Astrocyte of the spinal cord (primary cell): ENCODE measurements at regions not wholly inside any gene's neighbourhood (a gene's known extent, or its start where the extent isn't known, plus 50 kb on each side); places are given as distances from the start of the nearest gene placed in this dataset.
A peak's percentile ranks its signal among the peaks of the same experiment; 100 is the strongest.

Experiments used
- DNase-seq: peaks from one replicate; pipeline ENCODE4 v3.0.0; 2011; ENCODE audit warnings: low read depth, low spot score
- H3K4me3 ChIP-seq: 2 replicates; pipeline ENCODE4 v1.5.1; 2011; ENCODE audit warnings: low read depth, mild to moderate bottlenecking, low read length, moderate library complexity
- in situ Hi-C: cut with HindIII; loops from 2 replicates; pipeline ENCODE4 v1.10.0; 2017; ENCODE audit warnings: low sequenced_read_pairs
- TF ChIP-seq, protein P1 (sequence below): IDR thresholded peaks from 2 replicates; pipeline ENCODE4 v1.5.1; 2012; ENCODE audit warnings: low read depth, mild to moderate bottlenecking, low read length, inconsistent platforms

DNA sequence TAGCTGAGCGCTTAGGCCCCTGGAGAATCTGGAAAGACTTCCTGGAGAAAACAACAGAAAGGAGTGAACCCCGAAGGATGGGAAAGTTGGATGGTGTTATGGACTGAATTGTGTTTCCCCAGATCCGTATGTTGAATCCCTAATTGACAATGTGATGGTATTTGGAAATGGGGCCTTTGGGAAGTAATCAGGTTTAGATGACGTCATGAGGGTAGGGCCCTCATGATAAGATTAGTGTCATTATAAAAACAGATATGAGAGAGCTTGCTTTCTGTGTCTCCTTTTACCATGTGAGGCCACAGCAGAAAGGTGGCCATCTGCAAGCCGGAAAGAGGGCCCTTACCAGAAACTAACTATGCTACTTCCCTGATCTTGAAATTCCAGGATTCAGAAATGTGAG lies 159.5 kb downstream of the QDPR start:
- no peak overlapping the region for H3K4me3 ChIP-seq
- in situ Hi-C loops = no loop called here
- TF ChIP-seq, protein P1, sequence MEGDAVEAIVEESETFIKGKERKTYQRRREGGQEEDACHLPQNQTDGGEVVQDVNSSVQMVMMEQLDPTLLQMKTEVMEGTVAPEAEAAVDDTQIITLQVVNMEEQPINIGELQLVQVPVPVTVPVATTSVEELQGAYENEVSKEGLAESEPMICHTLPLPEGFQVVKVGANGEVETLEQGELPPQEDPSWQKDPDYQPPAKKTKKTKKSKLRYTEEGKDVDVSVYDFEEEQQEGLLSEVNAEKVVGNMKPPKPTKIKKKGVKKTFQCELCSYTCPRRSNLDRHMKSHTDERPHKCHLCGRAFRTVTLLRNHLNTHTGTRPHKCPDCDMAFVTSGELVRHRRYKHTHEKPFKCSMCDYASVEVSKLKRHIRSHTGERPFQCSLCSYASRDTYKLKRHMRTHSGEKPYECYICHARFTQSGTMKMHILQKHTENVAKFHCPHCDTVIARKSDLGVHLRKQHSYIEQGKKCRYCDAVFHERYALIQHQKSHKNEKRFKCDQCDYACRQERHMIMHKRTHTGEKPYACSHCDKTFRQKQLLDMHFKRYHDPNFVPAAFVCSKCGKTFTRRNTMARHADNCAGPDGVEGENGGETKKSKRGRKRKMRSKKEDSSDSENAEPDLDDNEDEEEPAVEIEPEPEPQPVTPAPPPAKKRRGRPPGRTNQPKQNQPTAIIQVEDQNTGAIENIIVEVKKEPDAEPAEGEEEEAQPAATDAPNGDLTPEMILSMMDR = no peak
- DNase-seq = no peak

DNA sequence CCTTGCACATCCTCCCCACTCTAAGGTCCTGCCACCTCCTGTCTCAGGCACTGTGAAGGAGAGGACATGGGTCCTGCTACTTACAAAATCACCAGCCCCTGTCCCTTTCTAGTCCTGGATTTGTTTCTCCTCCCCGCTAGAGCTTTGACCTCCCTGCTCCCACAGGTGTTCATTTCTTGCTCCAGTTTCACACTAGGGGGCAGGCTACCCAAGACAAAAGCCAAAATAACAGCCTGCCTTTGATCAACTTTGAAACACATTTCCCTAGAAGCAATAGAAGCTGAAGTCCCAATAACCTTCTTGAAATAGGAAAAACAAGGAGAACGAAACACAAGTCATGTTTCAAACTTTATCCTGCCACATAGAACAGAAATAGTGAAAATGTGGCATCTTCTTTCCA lies 164.4 kb downstream of the QDPR start:
- TF ChIP-seq, protein P1 = peak; percentile 49
- DNase-seq = peak; percentile 10
- no peak overlapping the region for H3K4me3 ChIP-seq
- in situ Hi-C loops = no loop called here

DNA sequence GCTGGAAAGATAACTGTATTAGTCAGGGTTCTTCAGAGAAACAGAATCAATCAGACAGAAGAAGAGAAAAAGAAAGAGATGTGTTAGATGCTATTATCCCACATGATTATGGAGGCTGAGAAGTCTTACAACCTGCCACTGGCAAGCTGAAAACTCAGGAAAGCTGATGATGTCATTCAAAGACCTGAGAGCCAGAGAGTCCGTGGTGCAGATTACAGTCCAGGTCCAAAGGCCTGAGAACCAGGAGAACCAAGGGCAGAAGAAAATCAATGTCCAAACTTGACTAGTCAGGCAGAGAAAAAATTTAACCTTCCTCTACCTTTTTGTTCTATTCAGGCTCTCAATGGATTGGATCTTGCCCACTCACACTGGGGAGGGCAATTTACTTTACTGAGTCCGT lies 172.5 kb downstream of the QDPR start:
- in situ Hi-C loops = no loop called here
- TF ChIP-seq, protein P1 = no peak
- no peak overlapping the region for H3K4me3 ChIP-seq
- DNase-seq = no peak

DNA sequence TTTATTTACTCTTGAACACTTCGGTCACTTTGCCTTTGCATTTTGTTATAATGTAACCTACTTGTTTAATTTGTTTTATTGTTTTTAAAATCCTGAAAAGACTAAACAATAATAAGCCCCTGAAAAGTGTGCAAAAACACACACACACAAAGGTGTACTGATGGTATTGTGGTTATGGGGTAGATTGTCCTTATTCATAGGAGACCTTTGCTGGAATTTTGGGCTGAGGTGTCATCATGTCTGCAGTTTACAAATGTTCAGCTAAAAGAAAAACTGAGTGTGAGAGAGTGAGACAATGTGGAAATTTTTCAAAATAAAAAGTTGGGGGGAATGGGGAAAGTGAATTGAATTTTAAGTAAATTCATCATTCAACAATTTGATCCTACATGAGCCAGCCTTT lies 174.9 kb downstream of the QDPR start:
- TF ChIP-seq, protein P1 = no peak
- no peak overlapping the region for H3K4me3 ChIP-seq
- in situ Hi-C loops = no loop called here

DNA sequence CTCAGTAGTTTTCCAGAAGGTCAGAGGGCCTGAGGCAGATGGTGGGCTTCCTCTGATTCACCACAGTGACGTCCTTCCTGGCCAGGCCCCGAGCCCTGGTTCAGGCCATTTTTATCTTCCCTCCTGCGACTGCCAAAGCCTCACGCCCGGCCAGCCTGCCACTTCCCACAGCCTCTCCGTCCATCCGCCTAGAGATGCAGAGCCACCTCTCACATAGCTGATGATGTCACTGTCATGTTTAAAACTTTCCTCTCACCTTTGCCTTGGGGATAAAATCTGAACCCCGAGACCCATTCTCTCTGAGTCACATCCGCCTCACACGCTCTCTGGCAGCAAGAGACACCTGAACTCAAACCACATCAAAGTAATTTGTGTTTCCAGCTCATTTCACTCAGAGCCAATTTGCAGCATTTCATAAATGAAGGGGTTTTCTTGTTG lies 175.3 kb downstream of the QDPR start:
- peak; percentile 6 for DNase-seq
- in situ Hi-C loops = no loop called here
- TF ChIP-seq, protein P1 = no peak

More for the DNA sequence above, 174.9 kb downstream of the QDPR start:
- no peak for DNase-seq

DNA sequence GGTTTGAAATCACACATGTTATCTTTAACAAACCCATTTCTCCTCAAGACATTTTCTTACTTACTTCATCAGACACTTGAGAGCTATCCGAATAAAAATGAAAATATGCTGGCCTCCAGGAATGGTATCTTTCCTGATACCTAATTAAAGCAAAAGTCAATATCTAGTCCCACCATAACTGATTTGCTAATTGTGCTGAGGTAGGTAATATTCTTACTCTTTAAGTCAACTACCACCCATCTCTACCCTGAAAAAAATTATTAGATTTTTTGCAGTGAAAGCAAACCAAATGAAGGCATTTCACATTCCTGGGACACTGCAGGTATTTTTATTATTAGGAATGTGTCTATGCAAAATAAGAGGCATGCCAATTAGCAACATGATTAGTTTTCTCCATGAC lies 175.8 kb downstream of the QDPR start:
- TF ChIP-seq, protein P1 = no peak
- H3K4me3 ChIP-seq = no peak overlapping the region
- in situ Hi-C loops = no loop called here
- DNase-seq = no peak

More for the DNA sequence above, 175.3 kb downstream of the QDPR start:
- no peak overlapping the region for H3K4me3 ChIP-seq

DNA sequence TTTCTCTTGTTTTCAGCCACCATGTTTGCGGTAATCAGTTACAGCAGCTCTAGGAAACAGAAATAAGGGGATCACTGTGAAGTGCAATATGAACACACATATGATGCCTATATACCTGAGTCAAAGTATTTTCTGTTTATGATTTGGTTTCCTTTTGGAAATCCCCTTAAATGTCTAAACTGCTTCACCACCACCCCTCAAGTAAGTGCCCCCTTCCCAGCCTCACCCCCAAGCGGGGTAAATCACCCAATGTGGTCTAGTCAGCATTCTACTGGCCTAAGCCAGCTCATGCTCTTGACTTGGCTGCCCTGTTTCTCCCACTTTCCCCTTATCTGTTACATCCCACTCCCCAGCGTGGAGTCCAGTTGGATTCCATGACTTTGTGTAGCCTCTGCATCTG lies 176.5 kb downstream of the QDPR start:
- TF ChIP-seq, protein P1 = no peak
- in situ Hi-C loops = no loop called here
- no peak overlapping the region for H3K4me3 ChIP-seq
- no peak for DNase-seq
